Psoas muscle (tissue), 7 donors: ENCODE measurements at regions not wholly inside any gene's neighbourhood (a gene's known extent, or its start where the extent isn't known, plus 50 kb on each side); places are given as distances from the start of the nearest gene placed in this dataset.
"Not testable (repeated sequence)": the region's sequence is repeated elsewhere in the genome, so short reads cannot be mapped to it uniquely, and the experiment has no call there.

ENCODE experiments used
- ATAC-seq, 4 donors: fragments of 200-7000 bp; cut with Tn5 transposase; one replicate each; pipeline ENCODE4 v1.9.1; 2020; ENCODE audit warnings: moderate library complexity in 3 of 4, mild to moderate bottlenecking in 2 of 4
- DNase-seq, 2 donors: peaks; one replicate each; pipeline ENCODE4 v3.0.0-alpha.2; 2020
- H3K27ac ChIP-seq: fragments of 200-600 bp; one replicate; pipeline ENCODE4 v1.8.0; 2022
- H3K27me3 ChIP-seq, 3 donors: fragments of 200-600 bp in 1 of 3; one replicate each; pipeline versions ENCODE4 v1.6.1 to v1.8.0; 2013 to 2022; ENCODE audit warnings: low read length in 2 of 3, mild to moderate bottlenecking in 2 of 3, moderate library complexity in 1 of 3; ENCODE audit not compliant: insufficient read depth in 3 of 3
- H3K36me3 ChIP-seq, 2 donors: fragments of 200-600 bp in 1 of 2; one replicate each; pipeline versions ENCODE4 v1.6.1 to v1.8.0; 2013 to 2022; ENCODE audit warnings: low read depth in 1 of 2, mild to moderate bottlenecking in 1 of 2, moderate library complexity in 1 of 2; ENCODE audit not compliant: insufficient read depth in 1 of 2
- H3K4me1 ChIP-seq: fragments of 200-600 bp; one replicate; pipeline ENCODE4 v1.8.0; 2022
- H3K4me3 ChIP-seq: fragments of 200-600 bp; one replicate; pipeline ENCODE4 v1.8.0; 2022; ENCODE audit warnings: mild to moderate bottlenecking
- H3K9me3 ChIP-seq: fragments of 200-600 bp; one replicate; pipeline ENCODE4 v1.8.0; 2022
- CTCF ChIP-seq: fragments of 200-600 bp; IDR thresholded peaks from one replicate; pipeline ENCODE4 v1.8.0; 2022; ENCODE audit warnings: antibody characterized with exemption
- WGBS, 3 donors: extraction: QIAGEN DNeasy Blood & Tissue Kit; methylation state at CpG; one replicate each; pipeline versions ENCODE4 v1.1.6 to v1.1.7; 2013; 5-methylcytosine and 5-hydroxymethylcytosine counted together
- intact Hi-C, 2 donors: fragments of 100-400 bp; cut with DNase I; formaldehyde crosslinking; loops; one replicate each; pipeline versions ENCODE4 v1.11.0 to v1.14.2; 2022
- donor health status: healthy with polysubstance abuse.
- donor health status: DM: no; HTN: no; CAD: no; lungs with moderate emphysema.
- donor health status: Bipolar disorder and iron deficiency.
- donor health status: healthy.
- donor health status: DM: yes; HTN: yes; CAD: no.
- donor health status: DM: no; HTN: no; CAD: no.
- donor health status: DM: yes; HTN: yes; CAD: no.

DNA sequence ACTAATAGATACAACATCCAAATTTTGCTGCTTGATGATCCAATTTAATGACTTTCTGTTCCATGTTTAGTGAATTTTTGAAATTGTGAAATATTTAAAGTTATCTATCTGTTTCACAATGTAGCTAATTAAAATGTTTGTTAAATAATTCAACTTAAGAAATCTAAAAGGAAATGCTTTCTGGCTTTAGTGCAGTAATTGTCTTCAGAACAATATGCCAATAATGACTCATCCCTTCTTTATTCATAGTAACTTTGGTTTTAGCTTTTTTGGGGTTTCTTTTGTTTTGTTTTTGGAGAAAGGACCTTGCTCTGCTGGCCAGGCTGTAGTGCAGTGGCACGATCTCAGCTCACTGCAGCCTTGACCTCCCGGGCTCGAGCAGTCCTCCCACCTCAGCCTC, 479.2 kb upstream of the RGS6 start:
- H3K4me1 ChIP-seq, result no peaks in the 10 kb centered on the region
- ATAC-seq (no peak), DNase-seq (no peak)
- no peaks in the 10 kb centered on the region for H3K27me3 ChIP-seq
- no peak overlapping the region for H3K27ac ChIP-seq
- no peaks in the 10 kb centered on the region for H3K9me3 ChIP-seq
- no peak for TF ChIP-seq CTCF
- intact Hi-C loops, result no loop called here
- 78 to 83% (median 83%) methylated on average over 3 of the region's 3 CpGs for WGBS, 3 donors
- no peaks in the 10 kb centered on the region for H3K36me3 ChIP-seq
- H3K4me3 ChIP-seq, result no peak overlapping the region

DNA sequence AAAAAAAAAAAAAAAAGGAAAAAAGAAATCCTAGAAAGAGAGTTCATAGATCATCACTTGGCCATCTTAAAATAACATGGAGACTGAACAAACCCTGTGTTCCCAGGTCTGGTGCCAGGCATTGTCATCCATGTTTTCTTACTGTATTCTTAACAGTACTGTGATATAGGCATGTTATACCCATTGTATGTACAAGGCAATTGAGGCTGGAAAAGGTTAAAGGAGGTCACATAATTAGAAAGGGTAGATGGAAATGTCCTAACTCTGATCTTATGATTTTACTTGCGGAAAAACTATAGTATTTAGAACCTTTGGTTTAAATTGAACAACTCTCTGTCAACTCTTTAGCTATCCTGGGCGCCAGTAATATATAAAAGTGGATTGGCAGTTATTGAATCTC, 478.2 kb upstream of the RGS6 start:
- intact Hi-C loops, result no loop called here
- TF ChIP-seq CTCF, result no peak
- WGBS, 3 donors, result 63 to 99% (median 99%) methylated on average over 2 of the region's 2 CpGs
- no peak overlapping the region for H3K4me3 ChIP-seq
- no peaks in the 10 kb centered on the region for H3K36me3 ChIP-seq
- DNase-seq (no peak), ATAC-seq (no peak)
- H3K9me3 ChIP-seq, result no peaks in the 10 kb centered on the region
- H3K27ac ChIP-seq, result no peak overlapping the region
- H3K27me3 ChIP-seq, result no peaks in the 10 kb centered on the region
- H3K4me1 ChIP-seq, result no peaks in the 10 kb centered on the region

GRCh38 chr14:71454513-71455332, 477.5 kb upstream of the RGS6 start:
- Histone ChIP-seq H3K9me3 (no peaks in the 10 kb centered on the region), H3K27me3 (no peaks in the 10 kb centered on the region), H3K4me1 (no peaks in the 10 kb centered on the region), H3K36me3 (no peaks in the 10 kb centered on the region), H3K27ac (no peak overlapping the region), H3K4me3 (no peak overlapping the region)
- intact Hi-C loops, result no loop called here
- DNase-seq (no peak), ATAC-seq (no peak)
- no peak for TF ChIP-seq CTCF
- WGBS, 3 donors, result 58 to 68% (median 64%) methylated on average over 6 of the region's 6 CpGs

DNA sequence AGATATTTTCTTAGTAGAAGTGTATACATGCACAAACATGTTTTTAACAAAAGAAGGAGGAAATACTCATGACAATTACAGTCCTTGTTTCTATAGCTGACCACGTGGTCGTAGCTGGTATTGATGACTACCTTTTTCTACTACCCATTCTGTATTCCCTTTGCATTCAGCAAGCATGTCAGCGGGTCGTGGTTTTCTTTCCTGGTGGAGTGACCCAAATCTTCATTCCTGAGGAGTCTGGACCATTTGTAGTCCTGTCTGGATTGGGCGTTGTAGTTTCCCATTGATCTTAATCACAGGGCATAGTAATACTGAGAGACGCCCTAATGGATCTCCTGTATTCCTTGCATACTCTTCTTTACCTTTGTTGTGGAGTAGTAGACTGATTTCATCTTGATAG, 472.1 kb upstream of the RGS6 start:
- H3K27me3 ChIP-seq, result no peaks in the 10 kb centered on the region
- intact Hi-C loops, result no loop called here
- no peak overlapping the region for H3K27ac ChIP-seq
- no peak for TF ChIP-seq CTCF
- no peaks in the 10 kb centered on the region for H3K4me1 ChIP-seq
- DNase-seq, result no peak
- no peak overlapping the region for H3K4me3 ChIP-seq
- H3K9me3 ChIP-seq, result no peaks in the 10 kb centered on the region
- no peaks in the 10 kb centered on the region for H3K36me3 ChIP-seq
- no peak for ATAC-seq
- WGBS, 3 donors, result 87 to 93% (median 90%) methylated on average over 6 of the region's 6 CpGs

DNA sequence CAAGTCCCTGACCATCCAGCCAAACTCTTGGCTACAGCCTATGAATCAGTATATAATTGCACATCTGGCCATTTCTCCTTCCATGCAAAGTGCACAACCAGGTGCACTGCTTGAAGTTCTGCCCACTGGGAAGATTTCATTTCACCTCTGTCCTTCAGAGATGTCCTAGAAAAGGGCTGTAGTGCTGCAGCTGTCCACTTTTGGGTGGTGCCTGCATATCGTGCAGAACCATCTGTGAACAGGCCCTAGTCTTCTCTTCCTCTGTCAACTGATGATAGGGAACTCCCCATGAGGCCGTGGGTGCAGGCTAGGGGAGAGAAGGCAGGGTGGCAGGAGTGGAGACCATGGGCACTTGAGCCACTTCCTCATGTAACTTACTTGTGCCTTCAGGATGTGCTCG, 470.6 kb upstream of the RGS6 start:
- H3K9me3 ChIP-seq, H3K4me1 ChIP-seq, H3K27me3 ChIP-seq, H3K27ac ChIP-seq, intact Hi-C loops, DNase-seq, H3K4me3 ChIP-seq, ATAC-seq, H3K36me3 ChIP-seq: not testable (repeated sequence)
- 77 to 86% (median 84%) methylated on average over 3 of the region's 3 CpGs for WGBS, 3 donors
